HepG2 (cell line): ENCODE measurements at regions not wholly inside any gene's neighbourhood (a gene's known extent, or its start where the extent isn't known, plus 50 kb on each side); places are given as distances from the start of the nearest gene placed in this dataset.
A peak's percentile ranks its signal among the peaks of the same experiment; 100 is the strongest.

Experiments
- BORCS8-MEF2B ChIP-seq: sonication (generic); formaldehyde crosslinking; IDR thresholded peaks from 2 replicates; pipeline ENCODE4 v1.8.0; 2022; ENCODE audit warnings: mild to moderate bottlenecking, missing genetic modification reagents
- CBX1 ChIP-seq: IDR thresholded peaks from one replicate; pipeline ENCODE4 v1.6.1; 2016; ENCODE audit warnings: antibody characterized with exemption, low read depth
- KMT2A ChIP-seq: sonication (generic); formaldehyde crosslinking; IDR thresholded peaks from 2 replicates; pipeline ENCODE4 v1.4.0; 2020; ENCODE audit warnings: missing genetic modification reagents
- PAX8 ChIP-seq: sonication (generic); formaldehyde crosslinking; IDR thresholded peaks from 2 replicates; pipeline ENCODE4 v1.8.0; 2022; ENCODE audit warnings: mild to moderate bottlenecking, missing genetic modification reagents, borderline replicate concordance
- RELA ChIP-seq: sonication (generic); formaldehyde crosslinking; IDR thresholded peaks from 2 replicates; pipeline ENCODE4 v1.4.0; 2020; ENCODE audit warnings: missing genetic modification reagents
- SALL1 ChIP-seq: sonication (generic); formaldehyde crosslinking; IDR thresholded peaks from 2 replicates; pipeline ENCODE4 v1.8.0; 2022; ENCODE audit warnings: mild to moderate bottlenecking, missing genetic modification reagents
- SAP130 ChIP-seq: IDR thresholded peaks from 2 replicates; pipeline ENCODE4 v1.6.1; 2016; ENCODE audit warnings: low read depth
- SOX5 ChIP-seq: IDR thresholded peaks from 2 replicates; pipeline ENCODE4 v1.6.1; 2016; ENCODE audit warnings: borderline replicate concordance
- TSC22D2 ChIP-seq: sonication (generic); formaldehyde crosslinking; IDR thresholded peaks from 2 replicates; pipeline ENCODE4 v1.5.1; 2020; ENCODE audit warnings: missing genetic modification reagents, mild to moderate bottlenecking, borderline replicate concordance
- ZNF446 ChIP-seq: sonication (generic); formaldehyde crosslinking; IDR thresholded peaks from 2 replicates; pipeline ENCODE4 v1.5.0; 2020; ENCODE audit warnings: mild to moderate bottlenecking, missing genetic modification reagents
- ZNF781 ChIP-seq: sonication (generic); formaldehyde crosslinking; IDR thresholded peaks from 2 replicates; pipeline ENCODE4 v1.5.1; 2020; ENCODE audit warnings: borderline replicate concordance, mild to moderate bottlenecking, missing genetic modification reagents; ENCODE audit errors: not compliant biosample characterization
- ZSCAN25 ChIP-seq: sonication (generic); formaldehyde crosslinking; IDR thresholded peaks from 2 replicates; pipeline ENCODE4 v1.8.0; 2022; ENCODE audit warnings: mild to moderate bottlenecking, missing genetic modification reagents
- TF ChIP-seq, protein P1 (sequence below), 2 experiments: sonication (generic) in 1 of 2; formaldehyde crosslinking in 1 of 2; IDR thresholded peaks; 2 replicates each; pipeline versions ENCODE4 v1.6.1 to v1.9.0; 2014 to 2022; ENCODE audit warnings: antibody characterized with exemption in 1 of 2, borderline replicate concordance in 1 of 2, inconsistent platforms in 1 of 2, low read depth in 1 of 2, missing genetic modification reagents in 1 of 2
- TF ChIP-seq, protein P2 (sequence below): sonication (generic); formaldehyde crosslinking; IDR thresholded peaks from 2 replicates; pipeline ENCODE4 v1.4.0; 2020; ENCODE audit warnings: missing genetic modification reagents

DNA sequence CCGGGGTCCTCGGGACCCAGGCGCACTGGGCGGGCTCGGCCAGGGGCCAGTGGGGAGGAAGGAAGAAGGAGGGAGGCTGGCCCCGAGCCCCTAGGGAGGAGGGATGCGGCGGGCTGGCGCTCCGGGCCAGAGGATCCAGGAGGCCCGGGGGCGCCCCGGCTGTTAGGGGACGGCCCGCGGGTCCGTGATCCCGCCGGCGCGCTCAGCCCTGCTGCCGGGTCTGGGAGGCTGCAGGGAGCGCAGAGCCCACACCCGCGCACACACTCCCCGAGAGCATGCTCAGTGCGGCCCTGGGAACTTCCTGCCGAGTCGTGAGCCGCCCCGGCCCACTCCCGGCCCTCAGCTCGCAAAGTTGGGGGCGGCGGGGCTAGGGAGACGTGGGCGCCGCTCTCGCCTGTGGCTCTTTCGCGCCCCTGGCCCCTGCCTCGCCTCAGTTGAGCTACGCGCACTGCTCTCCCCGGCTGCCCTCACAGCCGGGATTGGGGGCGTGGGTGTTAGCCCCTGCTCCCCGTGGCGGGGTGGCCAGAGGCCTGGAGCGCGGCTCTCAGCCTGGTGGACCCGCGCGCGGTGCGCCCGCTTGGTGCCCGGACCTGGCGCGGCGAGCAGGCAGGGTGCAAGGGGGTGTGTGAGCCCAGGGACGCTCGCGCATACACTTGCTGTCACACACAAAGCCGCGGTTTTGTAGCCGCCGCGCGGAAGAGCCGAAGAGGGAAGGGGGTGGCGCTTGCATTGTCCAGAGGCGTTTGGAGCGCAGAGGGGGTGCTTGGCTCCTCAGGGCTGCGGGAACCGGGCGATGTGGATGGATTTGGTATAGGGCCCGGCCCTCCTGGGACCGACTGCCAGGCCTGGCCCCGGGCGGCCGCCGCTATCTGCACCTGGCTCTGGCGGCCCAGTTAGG lies 132.9 kb upstream of the MGAT5 start (continued):
- peak; percentile 93 for TF ChIP-seq KMT2A (CRISPR knock-in tag)
- TF ChIP-seq ZNF446 (CRISPR knock-in tag), result no peak
- no peak; the same call in 1 of the 2 replicates for TF ChIP-seq PAX8 (CRISPR knock-in tag)
- peak; percentile 69; the same call in 1 of the 2 replicates for TF ChIP-seq BORCS8-MEF2B (CRISPR knock-in tag)
- TF ChIP-seq, protein P1, sequence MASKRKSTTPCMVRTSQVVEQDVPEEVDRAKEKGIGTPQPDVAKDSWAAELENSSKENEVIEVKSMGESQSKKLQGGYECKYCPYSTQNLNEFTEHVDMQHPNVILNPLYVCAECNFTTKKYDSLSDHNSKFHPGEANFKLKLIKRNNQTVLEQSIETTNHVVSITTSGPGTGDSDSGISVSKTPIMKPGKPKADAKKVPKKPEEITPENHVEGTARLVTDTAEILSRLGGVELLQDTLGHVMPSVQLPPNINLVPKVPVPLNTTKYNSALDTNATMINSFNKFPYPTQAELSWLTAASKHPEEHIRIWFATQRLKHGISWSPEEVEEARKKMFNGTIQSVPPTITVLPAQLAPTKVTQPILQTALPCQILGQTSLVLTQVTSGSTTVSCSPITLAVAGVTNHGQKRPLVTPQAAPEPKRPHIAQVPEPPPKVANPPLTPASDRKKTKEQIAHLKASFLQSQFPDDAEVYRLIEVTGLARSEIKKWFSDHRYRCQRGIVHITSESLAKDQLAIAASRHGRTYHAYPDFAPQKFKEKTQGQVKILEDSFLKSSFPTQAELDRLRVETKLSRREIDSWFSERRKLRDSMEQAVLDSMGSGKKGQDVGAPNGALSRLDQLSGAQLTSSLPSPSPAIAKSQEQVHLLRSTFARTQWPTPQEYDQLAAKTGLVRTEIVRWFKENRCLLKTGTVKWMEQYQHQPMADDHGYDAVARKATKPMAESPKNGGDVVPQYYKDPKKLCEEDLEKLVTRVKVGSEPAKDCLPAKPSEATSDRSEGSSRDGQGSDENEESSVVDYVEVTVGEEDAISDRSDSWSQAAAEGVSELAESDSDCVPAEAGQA (IDR thresholded peaks at IDR 0.05; ENCODE audit: low read depth), result no peak
- TF ChIP-seq, protein P1 (CRISPR knock-in tag; IDR thresholded peaks at IDR 0.05; ENCODE audit: borderline replicate concordance), result no peak
- TF ChIP-seq SAP130 (CRISPR knock-in tag), result peak; percentile 55
- no peak for TF ChIP-seq SOX5 (CRISPR knock-in tag)
- no peak for TF ChIP-seq ZSCAN25 (CRISPR knock-in tag)
- peak; percentile 31; the same call in 1 of the 2 replicates for TF ChIP-seq SALL1 (CRISPR knock-in tag)
- TF ChIP-seq ZNF781, result no peak
- TF ChIP-seq, protein P2, sequence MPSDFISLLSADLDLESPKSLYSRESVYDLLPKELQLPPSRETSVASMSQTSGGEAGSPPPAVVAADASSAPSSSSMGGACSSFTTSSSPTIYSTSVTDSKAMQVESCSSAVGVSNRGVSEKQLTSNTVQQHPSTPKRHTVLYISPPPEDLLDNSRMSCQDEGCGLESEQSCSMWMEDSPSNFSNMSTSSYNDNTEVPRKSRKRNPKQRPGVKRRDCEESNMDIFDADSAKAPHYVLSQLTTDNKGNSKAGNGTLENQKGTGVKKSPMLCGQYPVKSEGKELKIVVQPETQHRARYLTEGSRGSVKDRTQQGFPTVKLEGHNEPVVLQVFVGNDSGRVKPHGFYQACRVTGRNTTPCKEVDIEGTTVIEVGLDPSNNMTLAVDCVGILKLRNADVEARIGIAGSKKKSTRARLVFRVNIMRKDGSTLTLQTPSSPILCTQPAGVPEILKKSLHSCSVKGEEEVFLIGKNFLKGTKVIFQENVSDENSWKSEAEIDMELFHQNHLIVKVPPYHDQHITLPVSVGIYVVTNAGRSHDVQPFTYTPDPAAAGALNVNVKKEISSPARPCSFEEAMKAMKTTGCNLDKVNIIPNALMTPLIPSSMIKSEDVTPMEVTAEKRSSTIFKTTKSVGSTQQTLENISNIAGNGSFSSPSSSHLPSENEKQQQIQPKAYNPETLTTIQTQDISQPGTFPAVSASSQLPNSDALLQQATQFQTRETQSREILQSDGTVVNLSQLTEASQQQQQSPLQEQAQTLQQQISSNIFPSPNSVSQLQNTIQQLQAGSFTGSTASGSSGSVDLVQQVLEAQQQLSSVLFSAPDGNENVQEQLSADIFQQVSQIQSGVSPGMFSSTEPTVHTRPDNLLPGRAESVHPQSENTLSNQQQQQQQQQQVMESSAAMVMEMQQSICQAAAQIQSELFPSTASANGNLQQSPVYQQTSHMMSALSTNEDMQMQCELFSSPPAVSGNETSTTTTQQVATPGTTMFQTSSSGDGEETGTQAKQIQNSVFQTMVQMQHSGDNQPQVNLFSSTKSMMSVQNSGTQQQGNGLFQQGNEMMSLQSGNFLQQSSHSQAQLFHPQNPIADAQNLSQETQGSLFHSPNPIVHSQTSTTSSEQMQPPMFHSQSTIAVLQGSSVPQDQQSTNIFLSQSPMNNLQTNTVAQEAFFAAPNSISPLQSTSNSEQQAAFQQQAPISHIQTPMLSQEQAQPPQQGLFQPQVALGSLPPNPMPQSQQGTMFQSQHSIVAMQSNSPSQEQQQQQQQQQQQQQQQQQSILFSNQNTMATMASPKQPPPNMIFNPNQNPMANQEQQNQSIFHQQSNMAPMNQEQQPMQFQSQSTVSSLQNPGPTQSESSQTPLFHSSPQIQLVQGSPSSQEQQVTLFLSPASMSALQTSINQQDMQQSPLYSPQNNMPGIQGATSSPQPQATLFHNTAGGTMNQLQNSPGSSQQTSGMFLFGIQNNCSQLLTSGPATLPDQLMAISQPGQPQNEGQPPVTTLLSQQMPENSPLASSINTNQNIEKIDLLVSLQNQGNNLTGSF (CRISPR knock-in tag), result peak; percentile 8; the same call in 1 of the 2 replicates
- TF ChIP-seq RELA (CRISPR knock-in tag), result no peak
- TF ChIP-seq TSC22D2 (CRISPR knock-in tag), result no peak
- TF ChIP-seq CBX1, result peak; percentile 17
